Adrenal gland (tissue), 5 donors: ENCODE measurements at regions not wholly inside any gene's neighbourhood (a gene's known extent, or its start where the extent isn't known, plus 50 kb on each side); places are given as distances from the start of the nearest gene placed in this dataset.

Experiments used
- CTCF ChIP-seq, 6 experiments: fragments of 450-650 bp in 4 of 6; fragments of 200-600 bp in 2 of 6; sonication (generic) in 1 of 6; IDR thresholded peaks; 1 replicate in 5 of 6; 2 replicates in 1 of 6; pipeline versions ENCODE4 v1.5.1 to v1.8.0; 2016 to 2021; ENCODE audit warnings: antibody characterized with exemption in 6 of 6, mild to moderate bottlenecking in 2 of 6, moderate library complexity in 1 of 6
- POLR2A ChIP-seq, 2 donors: fragments of 450-650 bp; IDR thresholded peaks; one replicate each; pipeline ENCODE4 v1.6.1; 2017; ENCODE audit warnings: antibody characterized with exemption in 2 of 2, mild to moderate bottlenecking in 2 of 2, moderate library complexity in 1 of 2
- donor health status: DM: no; HTN: no; CAD: no.

GRCh38 chr5:56550227-56550626, 265.1 kb upstream of the MAP3K1 start:
- TF ChIP-seq CTCF (IDR thresholded peaks at IDR 0.05): no peak
- TF ChIP-seq POLR2A (IDR thresholded peaks at IDR 0.05): no peak
